Vagina (tissue), 2 donors: ENCODE measurements at regions not wholly inside any gene's neighbourhood (a gene's known extent, or its start where the extent isn't known, plus 50 kb on each side); places are given as distances from the start of the nearest gene placed in this dataset.

Experiments
- DNase-seq, 2 donors: peaks; one replicate each; pipeline ENCODE4 v3.0.0-alpha.2; 2017; ENCODE audit errors: extremely low spot score in 2 of 2
- H3K27ac ChIP-seq: fragments of 200-600 bp; sonication (generic); one replicate; pipeline ENCODE4 v1.5.1; 2019
- H3K27me3 ChIP-seq: fragments of 200-600 bp; sonication (generic); one replicate; pipeline ENCODE4 v1.5.1; 2019
- H3K36me3 ChIP-seq, 2 donors: fragments of 200-600 bp; sonication (generic); one replicate each; pipeline ENCODE4 v1.5.1; 2017 to 2019
- H3K4me1 ChIP-seq: fragments of 200-600 bp; sonication (generic); one replicate; pipeline ENCODE4 v1.5.1; 2019
- H3K4me3 ChIP-seq, 2 donors: fragments of 200-600 bp; sonication (generic); 1 replicate in 1 of 2; 2 replicates in 1 of 2; pipeline ENCODE4 v1.5.1; 2016 to 2019
- H3K9me3 ChIP-seq: fragments of 200-600 bp; sonication (generic); one replicate; pipeline ENCODE4 v1.5.1; 2019
- CTCF ChIP-seq, 3 experiments: fragments of 450-650 bp in 2 of 3; fragments of 200-600 bp in 1 of 3; sonication (generic) in 1 of 3; IDR thresholded peaks; one replicate each; pipeline ENCODE4 v1.5.1; 2017 to 2019; ENCODE audit warnings: antibody characterized with exemption in 3 of 3, mild to moderate bottlenecking in 2 of 3, moderate library complexity in 2 of 3
- POLR2A ChIP-seq, 2 donors: fragments of 450-650 bp; IDR thresholded peaks; one replicate each; pipeline ENCODE4 v1.6.1; 2017; ENCODE audit warnings: antibody characterized with exemption in 2 of 2, mild to moderate bottlenecking in 2 of 2, moderate library complexity in 2 of 2
- POLR2AphosphoS5 ChIP-seq, 2 donors: sonication (generic); formaldehyde crosslinking; IDR thresholded peaks; one replicate each; pipeline ENCODE4 v1.9.0; 2017; ENCODE audit warnings: antibody characterized with exemption in 2 of 2, mild to moderate bottlenecking in 2 of 2, low read depth in 1 of 2; ENCODE audit not compliant: insufficient read depth in 1 of 2
- intact Hi-C: fragments of 100-400 bp; cut with DNase I; formaldehyde crosslinking; loops from one replicate; pipeline ENCODE4 v1.15.1; 2023

GRCh38 chr2:3043726-3044125 lies 333.9 kb downstream of the EIPR1 start:
- DNase-seq = no peak
- intact Hi-C loops = no loop called here

GRCh38 chr2:3042601-3043585 lies 334.7 kb downstream of the EIPR1 start:
- Histone ChIP-seq H3K9me3 (no peaks in the 10 kb centered on the region), H3K4me1 (no peaks in the 10 kb centered on the region), H3K27me3 (no peaks in the 10 kb centered on the region), H3K4me3 (no peak overlapping the region), H3K27ac (no peak overlapping the region), H3K36me3 (no peaks in the 10 kb centered on the region)
- intact Hi-C loops = no loop called here
- no peak for DNase-seq
- TF ChIP-seq POLR2AphosphoS5 (IDR thresholded peaks at IDR 0.05; ENCODE audit: insufficient read depth in 1 of 2, low read depth in 1 of 2) = no peak
- no peak for TF ChIP-seq POLR2A (IDR thresholded peaks at IDR 0.05)
- TF ChIP-seq CTCF (IDR thresholded peaks at IDR 0.05) = no peak

More at GRCh38 chr2:3043726-3044125, 333.9 kb downstream of the EIPR1 start:
- Histone ChIP-seq H3K4me3 (no peak overlapping the region), H3K27ac (no peak overlapping the region), H3K4me1 (no peaks in the 10 kb centered on the region), H3K36me3 (no peaks in the 10 kb centered on the region), H3K27me3 (no peaks in the 10 kb centered on the region), H3K9me3 (no peaks in the 10 kb centered on the region)
- TF ChIP-seq POLR2AphosphoS5 (IDR thresholded peaks at IDR 0.05; ENCODE audit: insufficient read depth in 1 of 2, low read depth in 1 of 2) = no peak
- TF ChIP-seq CTCF (IDR thresholded peaks at IDR 0.05) = no peak
- no peak for TF ChIP-seq POLR2A (IDR thresholded peaks at IDR 0.05)

GRCh38 chr2:3041841-3042600 lies 335.6 kb downstream of the EIPR1 start:
- TF ChIP-seq CTCF (IDR thresholded peaks at IDR 0.05) = no peak
- no peak for TF ChIP-seq POLR2A (IDR thresholded peaks at IDR 0.05)
- no peak for TF ChIP-seq POLR2AphosphoS5 (IDR thresholded peaks at IDR 0.05; ENCODE audit: insufficient read depth in 1 of 2, low read depth in 1 of 2)
- Histone ChIP-seq H3K36me3 (no peaks in the 10 kb centered on the region), H3K27me3 (no peaks in the 10 kb centered on the region), H3K9me3 (no peaks in the 10 kb centered on the region), H3K27ac (no peak overlapping the region), H3K4me1 (no peaks in the 10 kb centered on the region), H3K4me3 (no peak overlapping the region)
- DNase-seq = peak in 1 of 2 donors; percentile 60
- intact Hi-C loops = no loop called here

- intact Hi-C loops = no loop called here
- TF ChIP-seq POLR2AphosphoS5 (IDR thresholded peaks at IDR 0.05; ENCODE audit: insufficient read depth in 1 of 2, low read depth in 1 of 2) (no peak), POLR2A (IDR thresholded peaks at IDR 0.05) (no peak), CTCF (IDR thresholded peaks at IDR 0.05) (no peak)
These were observed 336.4 kb downstream of the EIPR1 start for GRCh38 chr2:3041246-3041645.

More at GRCh38 chr2:3041246-3041645, 336.4 kb downstream of the EIPR1 start:
- DNase-seq = peak; percentile 37 to 40
- no peak overlapping the region for H3K27ac ChIP-seq
- H3K27me3 ChIP-seq = no peaks in the 10 kb centered on the region
- no peaks in the 10 kb centered on the region for H3K4me1 ChIP-seq
- H3K4me3 ChIP-seq = no peak overlapping the region
- H3K36me3 ChIP-seq = no peaks in the 10 kb centered on the region
- no peaks in the 10 kb centered on the region for H3K9me3 ChIP-seq
